HEK293 (cell line): ENCODE measurements at regions not wholly inside any gene's neighbourhood (a gene's known extent, or its start where the extent isn't known, plus 50 kb on each side); places are given as distances from the start of the nearest gene placed in this dataset.

Experiments used
- CTCF ChIA-PET: fragments of 350-600 bp; formaldehyde crosslinking; extraction: SDS; loops from one replicate; lab custom pipeline; 2021; ENCODE audit warnings: antibody characterized with exemption; lab: Yijun Ruan, JAX
- POLR2A ChIA-PET: fragments of 300-600 bp; formaldehyde crosslinking; extraction: SDS; loops from one replicate; lab custom pipeline; 2020; ENCODE audit warnings: antibody characterized with exemption, inconsistent platforms; lab: Yijun Ruan, JAX
- H3K27ac ChIP-seq: fragments of 200-500 bp; sonication (Bioruptor generic); 2 replicates; pipeline ENCODE4 v1.5.1; 2014; ENCODE audit warnings: low read depth, low read length, control low read depth, inconsistent platforms; ENCODE audit errors: extremely low read depth
- H3K36me3 ChIP-seq, 2 experiments: fragments of 200-500 bp in 1 of 2; sonication (Bioruptor generic) in 1 of 2; 1 replicate in 1 of 2; 2 replicates in 1 of 2; pipeline ENCODE4 v1.5.1; 2014 to 2017; ENCODE audit warnings: inconsistent platforms in 2 of 2, low read length in 2 of 2; ENCODE audit not compliant: control insufficient read depth in 2 of 2, insufficient read depth in 1 of 2
- H3K4me1 ChIP-seq: fragments of 200-500 bp; sonication (Bioruptor generic); 2 replicates; pipeline ENCODE4 v1.5.1; 2014; ENCODE audit warnings: mild to moderate bottlenecking, low read length, inconsistent platforms; ENCODE audit not compliant: control insufficient read depth, insufficient read depth
- H3K4me3 ChIP-seq: 2 replicates; pipeline ENCODE4 v1.5.1; 2011; ENCODE audit warnings: low read depth, mild to moderate bottlenecking, control low read depth, low read length, moderate library complexity
- H3K9me3 ChIP-seq: fragments of 200-500 bp; sonication (Bioruptor generic); 2 replicates; pipeline ENCODE4 v1.5.1; 2014; ENCODE audit warnings: low read depth, low read length, inconsistent platforms; ENCODE audit not compliant: control insufficient read depth, insufficient read depth
- EGR2 ChIP-seq: fragments of 450-650 bp; formaldehyde crosslinking; IDR thresholded peaks from 2 replicates; pipeline ENCODE4 v1.5.1; 2016; ENCODE audit warnings: low read depth, missing biosample characterization, missing genetic modification characterization
- KLF10 ChIP-seq: fragments of 450-650 bp; IDR thresholded peaks from 2 replicates; pipeline ENCODE4 v1.5.1; 2018; ENCODE audit warnings: missing biosample characterization, mild to moderate bottlenecking, missing genetic modification characterization
- RBAK ChIP-seq: fragments of 450-650 bp; formaldehyde crosslinking; IDR thresholded peaks from 2 replicates; pipeline ENCODE4 v1.5.1; 2016; ENCODE audit warnings: missing biosample characterization, missing genetic modification characterization
- SALL2 ChIP-seq: fragments of 450-650 bp; formaldehyde crosslinking; IDR thresholded peaks from 2 replicates; pipeline ENCODE4 v1.5.0; 2017; ENCODE audit warnings: missing biosample characterization, mild to moderate bottlenecking, missing genetic modification characterization, borderline replicate concordance
- SCRT2 ChIP-seq: fragments of 450-650 bp; formaldehyde crosslinking; IDR thresholded peaks from 2 replicates; pipeline ENCODE4 v1.5.1; 2016; ENCODE audit warnings: missing biosample characterization, missing genetic modification characterization
- TSHZ1 ChIP-seq: fragments of 450-650 bp; formaldehyde crosslinking; IDR thresholded peaks from 2 replicates; pipeline ENCODE4 v1.5.1; 2016; ENCODE audit warnings: missing biosample characterization, missing genetic modification characterization, borderline replicate concordance
- ZBTB1 ChIP-seq: fragments of 450-650 bp; formaldehyde crosslinking; IDR thresholded peaks from 2 replicates; pipeline ENCODE4 v1.5.1; 2016; ENCODE audit warnings: missing biosample characterization, missing genetic modification characterization
- ZBTB10 ChIP-seq: fragments of 450-650 bp; formaldehyde crosslinking; IDR thresholded peaks from 2 replicates; pipeline ENCODE4 v1.5.1; 2016; ENCODE audit warnings: missing biosample characterization, missing genetic modification characterization
- ZNF121 ChIP-seq: fragments of 450-650 bp; formaldehyde crosslinking; IDR thresholded peaks from 2 replicates; pipeline ENCODE4 v1.5.1; 2016; ENCODE audit warnings: missing biosample characterization, missing genetic modification characterization
- ZNF155 ChIP-seq: fragments of 450-650 bp; formaldehyde crosslinking; IDR thresholded peaks from 2 replicates; pipeline ENCODE4 v1.5.1; 2016; ENCODE audit warnings: missing biosample characterization, missing genetic modification characterization
- ZNF18 ChIP-seq: fragments of 450-650 bp; formaldehyde crosslinking; IDR thresholded peaks from 2 replicates; pipeline ENCODE4 v1.5.1; 2016; ENCODE audit warnings: missing biosample characterization, missing genetic modification characterization
- ZNF280D ChIP-seq: fragments of 450-650 bp; formaldehyde crosslinking; IDR thresholded peaks from 2 replicates; pipeline ENCODE4 v1.5.1; 2016; ENCODE audit warnings: missing biosample characterization, missing genetic modification characterization
- ZNF311 ChIP-seq: fragments of 450-650 bp; formaldehyde crosslinking; IDR thresholded peaks from 2 replicates; pipeline ENCODE4 v1.5.1; 2017; ENCODE audit warnings: missing biosample characterization, missing genetic modification characterization, borderline replicate concordance
- ZNF350 ChIP-seq: fragments of 450-650 bp; formaldehyde crosslinking; IDR thresholded peaks from 2 replicates; pipeline ENCODE4 v1.5.0; 2017; ENCODE audit warnings: missing biosample characterization, mild to moderate bottlenecking, missing genetic modification characterization
- ZNF404 ChIP-seq: fragments of 450-650 bp; formaldehyde crosslinking; IDR thresholded peaks from 2 replicates; pipeline ENCODE4 v1.5.1; 2017; ENCODE audit warnings: missing biosample characterization, missing genetic modification characterization
- ZNF580 ChIP-seq: fragments of 450-650 bp; formaldehyde crosslinking; IDR thresholded peaks from 2 replicates; pipeline ENCODE4 v1.5.1; 2016; ENCODE audit warnings: missing biosample characterization, missing genetic modification characterization
- ZNF623 ChIP-seq: fragments of 450-650 bp; formaldehyde crosslinking; IDR thresholded peaks from 2 replicates; pipeline ENCODE4 v1.5.1; 2016; ENCODE audit warnings: missing biosample characterization, missing genetic modification characterization
- ZNF704 ChIP-seq: fragments of 450-650 bp; formaldehyde crosslinking; IDR thresholded peaks from 2 replicates; pipeline ENCODE4 v1.5.1; 2016; ENCODE audit warnings: missing biosample characterization, missing genetic modification characterization
- ZNF707 ChIP-seq: fragments of 450-650 bp; formaldehyde crosslinking; IDR thresholded peaks from 2 replicates; pipeline ENCODE4 v1.5.1; 2016; ENCODE audit warnings: missing biosample characterization, missing genetic modification characterization
- ZNF837 ChIP-seq: fragments of 450-650 bp; formaldehyde crosslinking; IDR thresholded peaks from 2 replicates; pipeline ENCODE4 v1.5.1; 2016; ENCODE audit warnings: missing biosample characterization, missing genetic modification characterization

GRCh38 chr18:1495387-1495786 is 590.7 kb downstream of the ADCYAP1 start:
- ChIA-PET POLR2A (no interaction called here), CTCF (interaction anchor here (0.7 kb wide), 1 partner anchor 130 kb away, joined by 3 read pairs; no protein-coding TSS in a partner anchor)
- no peak overlapping the region for H3K27ac ChIP-seq
- no peak for TF ChIP-seq ZNF580 (tag by site-specific recombination)
- TF ChIP-seq RBAK (tag by site-specific recombination) = no peak
- TF ChIP-seq ZNF18 (tag by site-specific recombination) = no peak
- TF ChIP-seq ZNF707 (tag by site-specific recombination) = no peak
- TF ChIP-seq ZNF623 (tag by site-specific recombination) = no peak
- no peak for TF ChIP-seq SALL2 (tag by site-specific recombination)
- H3K9me3 ChIP-seq = no peaks in the 10 kb centered on the region
- H3K36me3 ChIP-seq = no peaks in the 10 kb centered on the region
- no peak overlapping the region for H3K4me3 ChIP-seq
- no peaks in the 10 kb centered on the region for H3K4me1 ChIP-seq

GRCh38 chr18:1496096-1496495 is 591.4 kb downstream of the ADCYAP1 start:
- no peak overlapping the region for H3K27ac ChIP-seq
- TF ChIP-seq ZNF121 = no peak
- TF ChIP-seq, all 188 proteins: peak for 0
- no peak overlapping the region for H3K4me3 ChIP-seq
- no peaks in the 10 kb centered on the region for H3K4me1 ChIP-seq
- no peaks in the 10 kb centered on the region for H3K9me3 ChIP-seq
- no peaks in the 10 kb centered on the region for H3K36me3 ChIP-seq
- CTCF ChIA-PET = interaction anchor here (0.7 kb wide), 1 partner anchor 129 kb away, joined by 3 read pairs; no protein-coding TSS in a partner anchor
- POLR2A ChIA-PET = no interaction called here

GRCh38 chr18:1498216-1498615 is 593.5 kb downstream of the ADCYAP1 start:
- no peaks in the 10 kb centered on the region for H3K9me3 ChIP-seq
- no peak overlapping the region for H3K4me3 ChIP-seq
- POLR2A ChIA-PET = no interaction called here
- CTCF ChIA-PET = no interaction called here
- no peaks in the 10 kb centered on the region for H3K4me1 ChIP-seq
- no peaks in the 10 kb centered on the region for H3K36me3 ChIP-seq
- H3K27ac ChIP-seq = no peak overlapping the region
- TF ChIP-seq ZBTB10 (tag by site-specific recombination) (no peak), TSHZ1 (no peak), ZNF404 (tag by site-specific recombination) (no peak), ZNF280D (no peak), ZNF837 (no peak), KLF10 (tag by site-specific recombination) (no peak), ZNF350 (no peak), EGR2 (tag by site-specific recombination) (no peak), ZNF311 (tag by site-specific recombination) (no peak), ZBTB1 (no peak), SCRT2 (tag by site-specific recombination) (no peak), ZNF704 (no peak), ZNF155 (tag by site-specific recombination) (no peak)
